Endodermal cell (in vitro differentiated cells): ENCODE measurements at regions not wholly inside any gene's neighbourhood (a gene's known extent, or its start where the extent isn't known, plus 50 kb on each side); places are given as distances from the start of the nearest gene placed in this dataset.
A peak's percentile ranks its signal among the peaks of the same experiment; 100 is the strongest.

Experiments
- DNase-seq: peaks from one replicate; pipeline ENCODE4 v3.0.0-alpha.2; 2017
- H3K27ac ChIP-seq: 2 replicates; pipeline ENCODE4 v1.5.1; 2013; ENCODE audit warnings: mild to moderate bottlenecking, low read depth, low read length, moderate library complexity
- H3K27me3 ChIP-seq: 2 replicates; pipeline ENCODE4 v1.6.1; 2013; ENCODE audit warnings: mild to moderate bottlenecking, low read length, moderate library complexity; ENCODE audit not compliant: insufficient read depth, control insufficient read depth, poor library complexity, severe bottlenecking
- H3K36me3 ChIP-seq: 2 replicates; pipeline ENCODE4 v1.7.0; 2013; ENCODE audit warnings: mild to moderate bottlenecking, low read length, moderate library complexity; ENCODE audit not compliant: control insufficient read depth, insufficient read depth
- H3K4me1 ChIP-seq: one replicate; pipeline ENCODE4 v1.7.0; 2013; ENCODE audit warnings: low read length; ENCODE audit not compliant: control insufficient read depth, insufficient read depth
- H3K4me3 ChIP-seq: 2 replicates; pipeline ENCODE4 v1.5.1; 2013; ENCODE audit warnings: mild to moderate bottlenecking, low read length, moderate library complexity
- H3K9ac ChIP-seq: 2 replicates; pipeline ENCODE4 v1.6.1; 2013; ENCODE audit warnings: mild to moderate bottlenecking, low read length, moderate library complexity; ENCODE audit not compliant: poor library complexity, severe bottlenecking; ENCODE audit errors: extremely low read depth
- H3K9me3 ChIP-seq: 2 replicates; pipeline ENCODE4 v1.6.1; 2013; ENCODE audit warnings: mild to moderate bottlenecking, low read length, moderate library complexity; ENCODE audit not compliant: control insufficient read depth
- H3K27ac Mint-ChIP-seq: 2 replicates; pipeline ENCODE4 v1.8.0; 2020; ENCODE audit warnings: mixed read lengths
- H3K27me3 Mint-ChIP-seq: 2 replicates; pipeline ENCODE4 v1.8.0; 2021; ENCODE audit warnings: mild to moderate bottlenecking, mixed read lengths; ENCODE audit not compliant: insufficient read depth
- H3K36me3 Mint-ChIP-seq: 2 replicates; pipeline ENCODE4 v1.8.0; 2020; ENCODE audit warnings: low read depth, mixed read lengths
- H3K4me1 Mint-ChIP-seq: 2 replicates; pipeline ENCODE4 v1.8.0; 2020; ENCODE audit warnings: mixed read lengths
- H3K4me3 Mint-ChIP-seq: 2 replicates; pipeline ENCODE4 v1.8.0; 2020; ENCODE audit warnings: mild to moderate bottlenecking, moderate library complexity, mixed read lengths
- H3K9me3 Mint-ChIP-seq: 2 replicates; pipeline ENCODE4 v1.8.0; 2020; ENCODE audit warnings: mild to moderate bottlenecking, mixed read lengths
- WGBS, 2 experiments: methylation state at CpG; one replicate each; pipeline versions ENCODE4 v1.1.5 to v1.1.7; 2013; ENCODE audit warnings: missing lambda C conversion rate in 2 of 2, mixed read lengths in 1 of 2; ENCODE audit not compliant: insufficient coverage in 1 of 2, insufficient read length in 1 of 2; 5-methylcytosine and 5-hydroxymethylcytosine counted together
- TF ChIP-seq, protein P1 (sequence below): fragments of 200-600 bp; sonication (generic); conservative IDR thresholded peaks from 2 replicates; pipeline ENCODE4 v1.5.0; 2021; ENCODE audit warnings: antibody characterized with exemption, mild to moderate bottlenecking

DNA sequence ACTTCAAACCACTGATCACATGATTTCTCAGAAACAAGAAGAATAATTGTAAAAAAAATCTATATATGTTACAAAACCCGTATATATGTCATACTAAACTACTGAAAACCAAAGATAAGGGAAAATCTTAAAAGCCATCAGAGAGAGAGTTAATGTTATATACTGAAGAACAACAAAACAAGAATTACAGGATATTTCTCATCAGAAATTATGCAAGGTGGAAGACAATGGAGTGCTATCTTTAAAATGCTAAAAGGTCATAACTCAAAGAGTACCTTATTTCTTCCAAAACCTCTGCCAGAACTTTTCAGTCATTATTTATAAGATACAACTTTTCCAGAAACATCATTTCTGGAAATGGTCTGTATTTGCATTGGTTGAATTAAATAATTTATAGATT, 256.8 kb downstream of the RBM26 start:
- H3K4me3 Mint-ChIP-seq: no peak overlapping the region
- Histone ChIP-seq H3K9me3 (no peaks in the 10 kb centered on the region), H3K27ac (no peak overlapping the region), H3K27me3 (no peaks in the 10 kb centered on the region), H3K9ac (no peak overlapping the region), H3K36me3 (no peaks in the 10 kb centered on the region), H3K4me3 (no peak overlapping the region), H3K4me1 (no peaks in the 10 kb centered on the region)
- peaks cover 1% of the 10 kb centered on the region for H3K9me3 Mint-ChIP-seq
- DNase-seq: no peak
- WGBS, 2 experiments: no CpG with 5 or more reads among the region's 1 CpG
- no peaks in the 10 kb centered on the region for H3K27me3 Mint-ChIP-seq
- H3K4me1 Mint-ChIP-seq: no peaks in the 10 kb centered on the region
- H3K36me3 Mint-ChIP-seq: no peaks in the 10 kb centered on the region
- TF ChIP-seq, protein P1, sequence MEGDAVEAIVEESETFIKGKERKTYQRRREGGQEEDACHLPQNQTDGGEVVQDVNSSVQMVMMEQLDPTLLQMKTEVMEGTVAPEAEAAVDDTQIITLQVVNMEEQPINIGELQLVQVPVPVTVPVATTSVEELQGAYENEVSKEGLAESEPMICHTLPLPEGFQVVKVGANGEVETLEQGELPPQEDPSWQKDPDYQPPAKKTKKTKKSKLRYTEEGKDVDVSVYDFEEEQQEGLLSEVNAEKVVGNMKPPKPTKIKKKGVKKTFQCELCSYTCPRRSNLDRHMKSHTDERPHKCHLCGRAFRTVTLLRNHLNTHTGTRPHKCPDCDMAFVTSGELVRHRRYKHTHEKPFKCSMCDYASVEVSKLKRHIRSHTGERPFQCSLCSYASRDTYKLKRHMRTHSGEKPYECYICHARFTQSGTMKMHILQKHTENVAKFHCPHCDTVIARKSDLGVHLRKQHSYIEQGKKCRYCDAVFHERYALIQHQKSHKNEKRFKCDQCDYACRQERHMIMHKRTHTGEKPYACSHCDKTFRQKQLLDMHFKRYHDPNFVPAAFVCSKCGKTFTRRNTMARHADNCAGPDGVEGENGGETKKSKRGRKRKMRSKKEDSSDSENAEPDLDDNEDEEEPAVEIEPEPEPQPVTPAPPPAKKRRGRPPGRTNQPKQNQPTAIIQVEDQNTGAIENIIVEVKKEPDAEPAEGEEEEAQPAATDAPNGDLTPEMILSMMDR: no peak
- H3K27ac Mint-ChIP-seq: no peak overlapping the region

DNA sequence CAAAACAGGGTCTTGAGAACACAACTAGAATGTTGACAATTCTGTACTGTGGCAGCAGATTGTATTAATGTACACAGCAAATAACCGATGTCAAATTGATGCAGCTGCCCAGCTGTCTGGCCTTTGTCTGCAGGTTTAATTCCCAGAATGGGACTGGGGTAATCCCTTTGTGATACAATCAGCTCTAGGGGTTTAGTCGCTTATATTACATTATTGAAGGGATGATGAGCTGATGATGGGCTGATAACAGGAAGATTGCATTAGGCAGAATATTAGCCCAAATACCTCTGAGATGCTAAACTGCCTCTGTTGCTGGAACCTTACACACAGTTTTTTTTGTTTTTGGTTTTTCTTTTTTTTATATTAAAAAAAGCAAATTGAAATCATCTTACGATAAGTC, 265.0 kb downstream of the RBM26 start:
- no peak for DNase-seq
- WGBS, 2 experiments: 94% methylated on average over 2 of the region's 3 CpGs
- Histone ChIP-seq H3K36me3 (no peaks in the 10 kb centered on the region), H3K27me3 (no peaks in the 10 kb centered on the region), H3K4me3 (no peak overlapping the region), H3K9me3 (no peaks in the 10 kb centered on the region), H3K9ac (no peak overlapping the region), H3K27ac (peak overlapping the region; percentile 40), H3K4me1 (no peaks in the 10 kb centered on the region)
- TF ChIP-seq, protein P1: no peak
- Mint-ChIP-seq H3K27me3 (peaks cover 2% of the 10 kb centered on the region), H3K36me3 (no peaks in the 10 kb centered on the region), H3K4me1 (no peaks in the 10 kb centered on the region), H3K27ac (no peak overlapping the region), H3K4me3 (no peak overlapping the region), H3K9me3 (no peaks in the 10 kb centered on the region)

- WGBS, 2 experiments: 100% methylated on average over 1 to 2 of the region's 2 CpGs
- H3K27ac ChIP-seq: no peak overlapping the region
- no peak for DNase-seq
- H3K36me3 ChIP-seq: no peaks in the 10 kb centered on the region
- no peaks in the 10 kb centered on the region for H3K36me3 Mint-ChIP-seq
- no peak overlapping the region for H3K4me3 Mint-ChIP-seq
- H3K9me3 Mint-ChIP-seq: peaks cover 5% of the 10 kb centered on the region
- H3K27ac Mint-ChIP-seq: no peak overlapping the region
- peaks cover 13% of the 10 kb centered on the region for H3K9me3 ChIP-seq
- H3K27me3 Mint-ChIP-seq: peaks cover 3% of the 10 kb centered on the region
- TF ChIP-seq, protein P1: no peak
- H3K9ac ChIP-seq: no peak overlapping the region
- no peak overlapping the region for H3K4me3 ChIP-seq
- H3K4me1 ChIP-seq: no peaks in the 10 kb centered on the region
- no peaks in the 10 kb centered on the region for H3K27me3 ChIP-seq
- H3K4me1 Mint-ChIP-seq: peaks cover 5% of the 10 kb centered on the region
These were observed 277.9 kb downstream of the RBM26 start for GRCh38 chr13:79128158-79128557.
